Smooth muscle cell (in vitro differentiated cells): ENCODE measurements at regions not wholly inside any gene's neighbourhood (a gene's known extent, or its start where the extent isn't known, plus 50 kb on each side); places are given as distances from the start of the nearest gene placed in this dataset.
A peak's percentile ranks its signal among the peaks of the same experiment; 100 is the strongest.
"Not testable (repeated sequence)": the region's sequence is repeated elsewhere in the genome, so short reads cannot be mapped to it uniquely, and the experiment has no call there.

Experiments
- DNase-seq: peaks from one replicate; lab custom pipeline; 2025; ENCODE audit not compliant: unreplicated experiment; lab: John Stamatoyannopoulos, UW
- H2AFZ ChIP-seq: fragments of 200-600 bp; sonication (generic); 2 replicates; pipeline ENCODE4 v1.6.0; 2016; ENCODE audit warnings: antibody characterized with exemption, low read depth, mild to moderate bottlenecking
- H3F3A ChIP-seq: fragments of 200-600 bp; sonication (generic); 2 replicates; pipeline ENCODE4 v1.6.0; 2017; ENCODE audit warnings: antibody characterized with exemption, low read depth
- H3K27ac ChIP-seq: fragments of 200-600 bp; sonication (generic); 2 replicates; pipeline ENCODE4 v1.5.1; 2016; ENCODE audit warnings: low read depth, mild to moderate bottlenecking
- H3K27me3 ChIP-seq: fragments of 200-600 bp; sonication (generic); 2 replicates; pipeline ENCODE4 v1.6.1; 2016; ENCODE audit warnings: low read depth, mild to moderate bottlenecking
- H3K36me3 ChIP-seq: fragments of 200-600 bp; sonication (generic); 2 replicates; pipeline ENCODE4 v1.5.1; 2016; ENCODE audit warnings: low read depth
- H3K4me1 ChIP-seq: fragments of 200-600 bp; sonication (generic); 2 replicates; pipeline ENCODE4 v1.5.1; 2016; ENCODE audit warnings: low read depth
- H3K4me2 ChIP-seq: fragments of 200-600 bp; sonication (generic); 2 replicates; pipeline ENCODE4 v1.6.0; 2016; ENCODE audit warnings: mild to moderate bottlenecking
- H3K4me3 ChIP-seq: fragments of 200-600 bp; sonication (generic); 2 replicates; pipeline ENCODE4 v1.5.1; 2016; ENCODE audit warnings: mild to moderate bottlenecking
- H3K79me2 ChIP-seq: fragments of 200-600 bp; sonication (generic); 2 replicates; pipeline ENCODE4 v1.6.0; 2016; ENCODE audit warnings: low read depth, mild to moderate bottlenecking
- H3K9ac ChIP-seq: fragments of 200-600 bp; sonication (generic); 2 replicates; pipeline ENCODE4 v1.6.0; 2016; ENCODE audit warnings: low read depth
- H3K9me3 ChIP-seq: fragments of 200-600 bp; sonication (generic); replicated peaks from 2 replicates; pipeline ENCODE4 v1.5.1; 2016; ENCODE audit warnings: low read depth
- H4K20me1 ChIP-seq: fragments of 200-600 bp; sonication (generic); 2 replicates; pipeline ENCODE4 v1.6.0; 2016; ENCODE audit warnings: low read depth
- WGBS: methylation state at CpG from one replicate; pipeline ENCODE4 v1.1.7; 2016; ENCODE audit warnings: low lambda C conversion rate; 5-methylcytosine and 5-hydroxymethylcytosine counted together
- TF ChIP-seq, protein P1 (sequence below): fragments of 200-600 bp; sonication (generic); IDR thresholded peaks from 2 replicates; pipeline ENCODE4 v1.5.1; 2017; ENCODE audit warnings: borderline replicate concordance, mild to moderate bottlenecking, antibody characterized with exemption; ENCODE audit not compliant: insufficient read depth, poor library complexity, severe bottlenecking

DNA sequence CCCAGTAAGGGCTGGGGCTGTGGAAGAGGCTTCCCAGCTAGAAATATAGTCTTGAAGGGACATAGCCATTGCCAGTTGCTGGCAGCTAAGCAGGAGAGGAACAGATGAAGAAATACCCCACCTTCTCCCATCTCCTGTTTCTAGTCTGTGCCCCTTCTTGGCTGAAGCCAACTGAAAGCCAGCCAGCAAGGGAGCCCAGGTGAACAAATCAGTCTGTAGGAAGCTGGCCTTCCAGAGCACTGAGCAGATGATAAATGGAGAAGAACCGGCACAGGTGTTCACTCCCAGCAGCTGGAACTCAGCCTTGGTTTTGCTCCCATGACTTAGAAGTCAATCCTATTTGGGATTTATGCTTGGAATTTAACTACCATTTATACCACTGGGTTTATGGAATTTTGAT is 69.2 kb upstream of the DHX40 start:
- TF ChIP-seq, protein P1, sequence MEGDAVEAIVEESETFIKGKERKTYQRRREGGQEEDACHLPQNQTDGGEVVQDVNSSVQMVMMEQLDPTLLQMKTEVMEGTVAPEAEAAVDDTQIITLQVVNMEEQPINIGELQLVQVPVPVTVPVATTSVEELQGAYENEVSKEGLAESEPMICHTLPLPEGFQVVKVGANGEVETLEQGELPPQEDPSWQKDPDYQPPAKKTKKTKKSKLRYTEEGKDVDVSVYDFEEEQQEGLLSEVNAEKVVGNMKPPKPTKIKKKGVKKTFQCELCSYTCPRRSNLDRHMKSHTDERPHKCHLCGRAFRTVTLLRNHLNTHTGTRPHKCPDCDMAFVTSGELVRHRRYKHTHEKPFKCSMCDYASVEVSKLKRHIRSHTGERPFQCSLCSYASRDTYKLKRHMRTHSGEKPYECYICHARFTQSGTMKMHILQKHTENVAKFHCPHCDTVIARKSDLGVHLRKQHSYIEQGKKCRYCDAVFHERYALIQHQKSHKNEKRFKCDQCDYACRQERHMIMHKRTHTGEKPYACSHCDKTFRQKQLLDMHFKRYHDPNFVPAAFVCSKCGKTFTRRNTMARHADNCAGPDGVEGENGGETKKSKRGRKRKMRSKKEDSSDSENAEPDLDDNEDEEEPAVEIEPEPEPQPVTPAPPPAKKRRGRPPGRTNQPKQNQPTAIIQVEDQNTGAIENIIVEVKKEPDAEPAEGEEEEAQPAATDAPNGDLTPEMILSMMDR = no peak
- Histone ChIP-seq H3K4me1 (peaks cover 2% of the 10 kb centered on the region), H3K79me2 (no peaks in the 10 kb centered on the region), H3K27me3 (no peaks in the 10 kb centered on the region), H3K9ac (no peak overlapping the region), H3K27ac (no peak overlapping the region), H3F3A (no peaks in the 10 kb centered on the region), H3K4me2 (no peak overlapping the region), H4K20me1 (no peaks in the 10 kb centered on the region), H3K36me3 (no peaks in the 10 kb centered on the region), H3K9me3 (no peaks in the 10 kb centered on the region), H3K4me3 (no peak overlapping the region), H2AFZ (no peak overlapping the region)
- WGBS = 91% methylated on average over 1 of the region's 1 CpG
- no peak for DNase-seq

DNA sequence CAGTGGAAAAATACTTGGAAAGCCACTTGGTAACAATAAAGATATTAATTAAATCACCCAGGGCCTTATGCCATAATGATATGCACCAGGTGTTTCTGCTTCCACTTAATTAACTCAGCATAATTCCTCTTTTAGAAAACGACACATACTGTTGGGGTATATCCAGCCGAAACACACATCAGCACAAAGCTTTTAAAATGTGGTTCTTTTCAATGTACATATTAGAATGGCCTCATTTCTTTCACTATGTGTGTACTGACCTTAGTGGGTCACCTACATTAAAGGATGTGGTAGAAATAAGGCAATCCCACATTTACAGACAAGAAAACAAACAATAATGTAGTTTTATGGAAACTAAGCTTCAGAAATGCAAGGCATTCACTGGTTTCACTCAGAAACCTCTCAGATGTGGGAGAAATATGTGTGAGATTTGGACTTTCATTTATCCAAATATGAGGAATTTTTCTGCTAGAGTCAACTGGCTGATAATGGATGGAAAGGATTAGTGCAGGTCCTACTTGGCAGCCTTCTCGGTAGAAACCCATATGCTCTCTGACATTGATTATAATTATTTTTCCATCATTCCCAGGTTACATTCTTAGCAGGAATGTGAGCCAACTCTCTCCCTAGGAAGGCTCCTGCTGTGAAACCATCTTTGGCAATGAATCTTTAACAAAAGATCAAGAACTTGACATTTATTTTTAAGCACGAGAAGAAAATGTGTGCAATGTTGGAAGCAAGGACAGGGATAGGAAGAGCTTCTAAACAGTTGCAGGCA is 66.7 kb upstream of the DHX40 start:
- TF ChIP-seq, protein P1 = no peak
- Histone ChIP-seq H3K9me3 (no peaks in the 10 kb centered on the region), H3K4me2 (peak overlapping the region; percentile 15), H4K20me1 (no peaks in the 10 kb centered on the region), H2AFZ (no peak overlapping the region), H3K4me3 (no peak overlapping the region), H3K27me3 (no peaks in the 10 kb centered on the region), H3K36me3 (no peaks in the 10 kb centered on the region), H3F3A (no peaks in the 10 kb centered on the region), H3K4me1 (peaks cover 8% of the 10 kb centered on the region), H3K9ac (no peak overlapping the region), H3K79me2 (no peaks in the 10 kb centered on the region), H3K27ac (no peak overlapping the region)
- 72% methylated on average over 4 of the region's 4 CpGs for WGBS
- DNase-seq = no peak

DNA sequence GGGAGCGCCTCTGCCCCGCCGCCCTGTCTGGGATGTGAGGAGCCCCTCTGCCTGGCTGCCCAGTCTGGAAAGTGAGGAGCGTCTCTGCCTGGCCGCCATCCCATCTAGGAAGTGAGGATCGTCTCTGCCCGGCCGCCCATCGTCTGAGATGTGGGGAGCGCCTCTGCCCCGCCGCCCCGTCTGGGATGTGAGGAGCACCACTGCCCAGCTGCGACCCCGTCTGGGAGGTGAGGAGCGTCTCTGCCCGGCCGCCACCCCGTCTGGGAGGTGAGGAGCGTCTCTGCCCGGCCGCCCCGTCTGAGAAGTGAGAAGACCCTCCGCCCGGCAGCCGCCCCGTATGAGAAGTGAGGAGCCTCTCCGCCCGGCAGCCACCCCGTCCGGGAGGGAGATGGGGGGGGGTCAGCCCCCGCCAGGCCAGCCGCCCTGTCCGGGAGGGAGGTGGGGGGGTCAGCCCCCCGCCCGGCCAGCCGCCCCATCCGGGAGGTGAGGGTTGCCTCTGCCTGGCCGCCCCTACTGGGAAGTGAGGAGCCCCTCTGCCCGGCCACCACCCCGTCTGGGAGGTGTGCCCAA is 65.2 kb upstream of the DHX40 start:
- H3K79me2 ChIP-seq, H3K4me2 ChIP-seq, H3K4me1 ChIP-seq, H3K36me3 ChIP-seq, H3K9ac ChIP-seq, H3F3A ChIP-seq, H3K9me3 ChIP-seq, H3K4me3 ChIP-seq, H3K27me3 ChIP-seq, H4K20me1 ChIP-seq, H2AFZ ChIP-seq, DNase-seq, H3K27ac ChIP-seq: not testable (repeated sequence)
- 97% methylated on average over 24 of the region's 41 CpGs for WGBS

DNA sequence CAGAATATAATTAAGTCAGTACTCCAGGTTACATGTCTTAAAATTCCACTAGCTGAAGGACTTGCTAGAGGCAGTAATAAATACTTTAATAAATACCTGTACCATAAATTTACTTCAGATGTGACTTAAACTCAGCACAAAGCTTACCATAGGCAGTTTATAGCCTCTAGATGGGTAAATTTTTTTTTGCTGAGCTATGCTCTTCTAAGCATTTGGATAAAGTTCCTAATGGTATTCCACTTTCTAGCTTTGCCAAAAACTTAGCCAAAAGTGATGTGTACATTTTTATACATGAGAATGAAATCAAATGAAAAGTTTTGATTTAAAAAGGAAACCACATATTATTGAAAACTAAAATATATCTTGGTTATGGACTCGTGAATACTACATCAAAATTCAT is 63.7 kb upstream of the DHX40 start:
- H3K9me3 ChIP-seq = no peaks in the 10 kb centered on the region
- H3K27me3 ChIP-seq = no peaks in the 10 kb centered on the region
- H3K4me3 ChIP-seq = no peak overlapping the region
- no peaks in the 10 kb centered on the region for H3F3A ChIP-seq
- H4K20me1 ChIP-seq = no peaks in the 10 kb centered on the region
- H3K79me2 ChIP-seq = no peaks in the 10 kb centered on the region
- TF ChIP-seq, protein P1 = no peak
- H2AFZ ChIP-seq = no peak overlapping the region
- H3K4me2 ChIP-seq = no peak overlapping the region
- H3K9ac ChIP-seq = no peak overlapping the region
- no peaks in the 10 kb centered on the region for H3K36me3 ChIP-seq
- peaks cover 8% of the 10 kb centered on the region for H3K4me1 ChIP-seq
- H3K27ac ChIP-seq = no peak overlapping the region
- no peak for DNase-seq
- WGBS = 87% methylated on average over 1 of the region's 1 CpG
